T47D (cell line): ENCODE measurements at regions not wholly inside any gene's neighbourhood (a gene's known extent, or its start where the extent isn't known, plus 50 kb on each side); places are given as distances from the start of the nearest gene placed in this dataset.

Experiments
- DNase-seq, 2 experiments: peaks; one replicate each; pipeline versions ENCODE4 v3.0.0 to v3.0.0-alpha.2; 2011 to 2012; ENCODE audit warnings: low read depth in 1 of 2, low spot score in 1 of 2
- JUND ChIP-seq: IDR thresholded peaks from 2 replicates; pipeline ENCODE4 v1.6.1; 2012; ENCODE audit warnings: low read depth
- in situ Hi-C: cut with HindIII; loops from 2 replicates; pipeline ENCODE4 v1.10.0; 2016; ENCODE audit warnings: low sequenced_read_pairs, low pct_unique_long_range_greater_than_20kb

DNA sequence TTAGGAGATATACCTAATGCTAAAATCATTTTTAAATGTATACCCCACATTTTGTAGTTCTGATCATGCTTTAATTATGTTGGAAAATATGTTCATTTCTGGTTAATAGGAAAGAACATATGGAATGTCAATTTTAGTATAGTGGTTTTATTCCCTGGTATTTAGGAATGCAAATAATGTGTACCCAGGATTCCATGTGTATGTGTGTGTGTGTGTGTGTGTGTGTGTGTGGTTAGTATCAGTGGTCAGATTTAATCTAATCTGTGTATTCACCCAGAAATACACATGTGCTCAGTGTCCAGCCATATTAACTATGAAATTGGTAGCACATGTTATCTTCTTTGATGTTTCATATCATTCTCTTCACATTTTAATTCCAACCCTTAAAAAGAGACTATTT lies 233.5 kb upstream of the DCBLD2 start:
- in situ Hi-C loops, result no loop called here
- no peak for DNase-seq
- no peak for TF ChIP-seq JUND

DNA sequence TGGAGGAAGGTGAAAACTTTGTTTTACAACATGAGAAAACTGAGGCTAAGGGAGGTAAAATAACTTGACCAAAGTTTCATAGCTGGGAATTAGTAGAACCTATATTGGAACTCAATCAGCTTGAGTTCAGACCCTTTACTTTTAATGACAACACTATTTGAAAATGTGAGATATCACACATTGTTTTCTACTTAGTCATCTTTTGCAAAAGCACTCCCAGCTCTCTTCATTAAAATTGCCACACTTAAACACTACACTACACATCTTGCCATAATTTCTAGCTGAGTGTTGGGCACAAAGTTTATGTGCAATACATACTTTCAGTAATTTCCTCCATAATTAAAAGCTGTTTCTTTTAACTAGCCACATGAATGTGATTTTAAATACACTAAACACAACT lies 230.4 kb upstream of the DCBLD2 start:
- TF ChIP-seq JUND, result no peak
- in situ Hi-C loops, result no loop called here
- DNase-seq, result no peak

DNA sequence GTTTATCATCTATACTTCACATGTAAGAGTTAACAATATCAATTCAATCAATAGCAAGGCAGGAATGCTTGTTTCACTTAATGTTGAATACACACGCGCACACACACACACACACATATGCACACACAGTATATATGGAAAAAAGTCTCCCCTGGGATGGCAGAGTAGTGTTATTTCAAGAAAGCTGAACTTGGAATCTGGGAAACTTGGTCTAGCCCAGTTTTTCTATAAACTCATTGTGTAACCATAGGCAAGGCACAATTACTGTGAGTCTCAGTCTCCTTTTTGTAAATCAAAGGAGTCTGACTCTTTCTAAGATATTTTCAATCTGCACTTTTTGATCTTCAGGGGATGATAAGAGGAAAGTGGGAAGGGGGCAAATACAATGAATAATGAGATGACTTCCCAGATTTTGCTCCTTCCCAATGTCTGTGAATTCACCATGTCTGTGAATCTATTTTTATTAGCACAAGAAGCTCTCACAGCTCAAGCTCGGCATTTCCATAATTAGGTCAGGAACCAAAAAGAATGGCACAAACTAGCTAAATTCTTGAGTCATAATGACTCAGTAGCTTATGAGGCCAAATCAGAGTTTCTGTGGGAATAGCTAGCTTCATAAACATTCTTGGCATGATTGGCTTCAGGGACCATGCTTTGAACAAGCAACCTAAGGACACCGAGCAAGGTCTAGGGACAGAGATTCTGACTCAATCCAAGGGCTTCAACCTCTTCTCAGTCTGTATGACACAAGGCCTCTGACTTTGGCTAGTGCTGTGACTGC lies 227.4 kb upstream of the DCBLD2 start:
- in situ Hi-C loops, result no loop called here
- no peak for TF ChIP-seq JUND
- DNase-seq, result no peak

DNA sequence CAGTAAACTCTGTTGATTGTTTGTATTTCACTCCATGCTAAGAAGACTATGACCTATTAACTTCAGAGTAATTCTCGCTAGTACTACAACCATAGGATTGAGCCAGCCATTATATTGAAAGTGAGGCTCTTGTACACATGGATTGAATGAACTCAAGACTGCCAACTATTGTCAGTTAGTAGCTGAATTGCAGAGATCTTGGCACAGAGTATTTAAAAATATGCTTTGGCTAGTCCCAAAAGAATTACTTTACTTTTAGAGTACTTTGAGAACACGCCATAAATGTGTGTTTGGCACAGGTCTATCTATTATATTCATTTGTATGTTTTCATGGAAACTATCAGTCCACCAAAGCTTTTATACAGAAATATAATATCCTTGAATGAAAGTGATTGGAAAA lies 226.7 kb upstream of the DCBLD2 start:
- TF ChIP-seq JUND, result no peak
- DNase-seq, result no peak
- in situ Hi-C loops, result no loop called here

DNA sequence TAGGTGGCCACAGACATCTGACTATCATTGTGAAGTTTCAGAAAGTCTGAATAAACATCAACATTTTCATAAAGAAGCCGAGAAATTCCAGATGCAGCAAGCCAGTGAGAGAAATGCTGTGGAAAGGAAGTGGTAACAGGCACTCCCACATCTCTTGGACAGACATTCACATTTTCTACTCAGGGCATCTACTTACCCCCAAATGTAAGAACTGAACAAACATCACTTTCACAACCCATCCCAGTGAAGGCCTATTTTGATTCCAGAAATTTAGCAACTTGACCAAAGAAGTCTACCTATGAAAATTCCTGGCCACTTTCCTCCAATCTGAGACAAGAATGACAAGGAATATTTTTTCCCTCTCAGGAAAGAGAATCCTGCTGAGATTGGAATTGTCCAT lies 224.8 kb upstream of the DCBLD2 start:
- TF ChIP-seq JUND, result no peak
- DNase-seq, result no peak
- in situ Hi-C loops, result no loop called here

DNA sequence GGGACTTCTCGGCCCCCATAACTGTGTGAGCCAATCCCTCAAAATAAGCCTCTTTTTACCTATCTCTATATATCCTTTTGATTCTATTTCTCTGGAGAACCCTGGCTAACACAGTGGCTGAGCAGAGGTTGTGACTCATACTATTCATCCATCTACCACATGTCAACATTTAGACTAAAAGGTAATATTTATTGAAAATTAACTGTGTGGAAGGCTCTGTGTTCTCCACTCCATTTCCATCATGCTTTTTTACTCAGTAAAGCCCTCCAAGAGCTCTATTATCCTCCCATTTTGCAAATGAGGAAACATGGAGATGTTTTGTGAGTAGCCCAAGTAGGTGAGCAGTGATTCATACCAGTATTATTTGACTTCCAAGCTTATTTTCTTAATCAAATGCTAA lies 217.9 kb upstream of the DCBLD2 start:
- DNase-seq, result no peak
- in situ Hi-C loops, result no loop called here
- TF ChIP-seq JUND, result no peak

DNA sequence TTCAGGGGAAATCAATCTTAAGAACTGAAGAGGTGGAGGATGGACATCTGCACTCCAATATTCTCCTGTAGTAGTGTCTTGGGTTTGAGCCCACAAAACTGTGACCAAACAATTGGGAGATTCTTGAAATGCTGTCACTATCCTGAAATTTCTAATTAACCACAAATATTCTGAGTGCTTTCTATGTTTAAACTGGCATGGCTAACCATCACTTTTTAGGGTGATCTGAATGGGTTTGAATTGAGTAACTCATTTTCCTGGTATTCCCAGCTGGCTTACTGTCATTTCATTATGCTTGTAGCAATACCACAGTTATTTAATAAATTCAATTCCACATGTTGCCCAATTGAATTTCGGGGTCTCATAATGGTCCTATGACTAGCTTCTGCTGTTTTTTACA lies 216.9 kb upstream of the DCBLD2 start:
- no peak for DNase-seq
- in situ Hi-C loops, result no loop called here
- no peak for TF ChIP-seq JUND

DNA sequence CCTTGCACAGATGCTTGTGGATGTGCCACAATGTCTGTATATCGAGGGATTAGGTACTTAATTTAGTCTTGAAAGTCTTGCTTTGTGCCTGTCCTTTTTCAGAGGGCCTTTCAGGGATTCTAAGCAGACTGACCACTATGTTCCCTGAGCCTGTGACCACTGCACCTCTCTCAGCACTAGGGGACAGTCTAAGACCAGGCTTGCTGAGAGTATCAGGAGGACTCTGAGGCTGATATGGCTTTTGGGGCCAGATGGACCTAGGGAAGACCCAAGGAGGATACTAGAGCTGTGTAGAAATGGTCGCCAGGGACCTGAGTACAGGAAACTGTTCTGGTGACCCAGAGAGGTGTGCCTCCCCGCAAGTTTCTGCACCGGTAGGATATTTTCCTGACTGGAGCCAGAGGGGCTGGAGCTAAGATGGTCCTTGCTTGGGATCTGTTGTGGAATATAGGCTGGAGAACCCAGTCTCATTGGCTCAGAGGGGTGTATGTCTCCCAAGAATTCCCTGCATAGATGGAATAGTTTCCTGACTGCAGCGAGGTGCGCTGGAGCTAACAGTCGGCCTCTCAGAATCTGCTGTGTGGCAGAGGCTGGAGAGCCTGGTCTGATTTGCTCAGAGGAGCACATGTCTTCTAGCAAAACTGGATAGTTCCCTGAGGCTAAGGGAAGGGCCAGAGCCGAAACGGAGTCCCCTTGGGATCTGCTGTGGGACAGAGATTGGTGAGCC lies 213.2 kb upstream of the DCBLD2 start:
- TF ChIP-seq JUND, result no peak
- in situ Hi-C loops, result no loop called here
- DNase-seq, result peak in 1 of 2 experiments; percentile 26

DNA sequence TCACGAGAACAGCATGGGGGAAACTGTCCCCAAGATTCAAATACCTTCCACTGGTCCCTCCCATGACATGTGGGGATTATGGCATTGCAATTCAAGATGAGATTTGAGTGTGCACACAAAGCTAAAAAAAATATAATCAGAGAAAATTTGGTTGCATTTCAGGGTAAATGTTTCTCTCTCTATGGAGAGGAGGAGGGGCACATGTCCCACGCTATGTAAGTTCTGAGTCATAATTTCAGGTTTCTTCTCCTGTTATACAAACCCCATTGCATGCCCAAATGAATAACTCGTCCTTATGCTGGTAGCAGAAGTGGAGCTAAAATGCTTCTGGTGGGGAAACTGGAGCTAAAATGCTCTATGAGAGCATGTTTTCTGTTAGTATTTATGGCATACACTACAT lies 209.7 kb upstream of the DCBLD2 start:
- DNase-seq, result no peak
- TF ChIP-seq JUND, result no peak
- in situ Hi-C loops, result no loop called here

DNA sequence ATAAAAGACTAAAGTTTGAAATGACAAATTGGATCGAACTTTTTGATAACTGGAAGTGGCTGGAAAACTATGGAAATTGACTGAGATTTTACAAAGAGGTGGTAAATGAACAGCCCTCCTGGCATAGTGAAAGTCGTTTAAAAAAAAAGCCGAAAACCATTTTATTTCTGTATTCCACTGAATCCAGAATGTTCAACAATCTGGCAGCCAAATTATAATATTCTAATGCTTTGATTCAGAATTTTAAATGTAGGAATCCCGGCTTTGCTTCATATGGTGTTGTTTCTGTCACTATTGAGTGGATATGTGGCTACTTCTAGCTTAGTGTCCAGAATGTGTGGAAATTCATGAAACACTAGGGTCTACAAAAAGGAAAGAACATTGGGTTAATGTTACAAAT lies 208.9 kb upstream of the DCBLD2 start:
- no peak for TF ChIP-seq JUND
- no peak for DNase-seq
- in situ Hi-C loops, result no loop called here

DNA sequence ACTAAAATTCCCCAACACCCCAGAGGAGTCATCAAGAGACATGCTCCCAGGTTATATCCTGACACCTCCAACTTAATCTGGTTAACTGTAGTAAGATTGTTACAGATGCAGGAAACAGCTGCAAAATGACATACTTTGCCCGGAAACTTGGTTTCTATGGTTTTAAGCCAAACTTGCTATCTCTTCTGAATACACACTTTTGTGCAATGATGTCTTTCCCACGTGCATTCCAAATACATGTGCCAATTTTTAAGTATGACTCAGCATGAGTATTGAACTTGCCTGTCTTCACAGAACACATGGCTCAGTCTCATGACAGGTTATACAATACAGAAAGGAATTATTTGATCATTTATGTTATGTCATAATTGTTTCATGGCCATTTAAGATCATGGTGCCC lies 207.0 kb upstream of the DCBLD2 start:
- no peak for DNase-seq
- in situ Hi-C loops, result no loop called here
- no peak for TF ChIP-seq JUND

DNA sequence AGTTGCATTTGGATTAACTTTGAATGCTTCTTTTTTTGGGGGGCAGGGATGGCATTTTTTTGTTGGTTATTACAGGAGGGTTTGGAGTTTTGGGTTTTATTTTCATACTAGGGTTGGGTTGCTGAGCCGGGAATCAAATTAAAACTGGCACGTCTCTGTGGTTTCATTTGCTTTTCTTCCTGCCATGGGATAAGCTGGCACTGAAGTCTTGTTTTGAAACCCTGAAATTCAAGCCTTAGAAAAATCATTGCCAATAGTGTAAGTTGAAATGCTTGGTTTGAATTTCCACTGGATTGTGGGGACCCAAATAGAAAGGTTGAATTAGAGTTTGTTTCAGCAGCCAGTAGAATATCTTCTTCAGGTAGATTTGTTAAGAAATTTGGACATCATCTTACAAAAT lies 193.1 kb upstream of the DCBLD2 start:
- in situ Hi-C loops, result no loop called here
- DNase-seq, result no peak
- no peak for TF ChIP-seq JUND

DNA sequence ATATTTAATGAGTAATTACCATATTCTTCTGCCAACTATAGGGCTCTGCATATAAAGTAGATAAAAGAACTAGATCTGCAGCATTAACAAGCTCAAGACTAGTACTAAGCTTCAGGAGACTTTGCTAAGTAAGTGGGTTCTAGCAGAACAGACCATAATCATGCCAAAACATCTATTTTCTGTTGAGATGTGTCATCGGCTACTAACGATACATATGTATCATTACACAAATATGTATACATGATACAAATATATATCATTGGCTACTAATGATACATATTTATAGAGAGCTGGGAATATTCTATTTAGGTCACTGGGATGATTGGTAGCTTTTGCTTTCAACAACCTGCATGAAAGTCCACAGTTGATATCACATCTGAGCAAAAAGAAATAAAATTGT lies 185.8 kb upstream of the DCBLD2 start:
- in situ Hi-C loops, result no loop called here
- TF ChIP-seq JUND, result no peak
- no peak for DNase-seq
